ENCODE measurements at regions not wholly inside any gene's neighbourhood (a gene's known extent, or its start where the extent isn't known, plus 50 kb on each side); places are given as distances from the start of the nearest gene placed in this dataset.

GRCh38 chr4:123339507-123340380, 56.9 kb upstream of the SPRY1 start:
- DNase-seq (ENCODE audit: low spot score) = no peak
- H3K4me1 Mint-ChIP-seq (ENCODE audit: low read depth) = no peaks in the 10 kb centered on the region
- no peaks in the 10 kb centered on the region for H3K36me3 Mint-ChIP-seq (ENCODE audit: low read depth)
- peaks cover 3% of the 10 kb centered on the region for H3K27me3 Mint-ChIP-seq (ENCODE audit: low read depth)
- H3K27ac Mint-ChIP-seq = no peak overlapping the region
- no peaks in the 10 kb centered on the region for H3K9me3 Mint-ChIP-seq
- H3K4me3 Mint-ChIP-seq = no peak overlapping the region

- H3K27me3 Mint-ChIP-seq (ENCODE audit: low read depth) = peaks cover under 1% of the 10 kb centered on the region
Observed at GRCh38 chr4:123340381-123340701, 56.3 kb upstream of the SPRY1 start.

GRCh38 chr4:123342498-123342897, 54.1 kb upstream of the SPRY1 start:
- H3K9me3 Mint-ChIP-seq = no peaks in the 10 kb centered on the region
- H3K36me3 Mint-ChIP-seq (ENCODE audit: low read depth) = no peaks in the 10 kb centered on the region
- DNase-seq (ENCODE audit: low spot score) = no peak
- no peak overlapping the region for H3K27ac Mint-ChIP-seq
- H3K27me3 Mint-ChIP-seq (ENCODE audit: low read depth) = peaks cover 5% of the 10 kb centered on the region
- no peak overlapping the region for H3K4me3 Mint-ChIP-seq
- peaks cover 4% of the 10 kb centered on the region for H3K4me1 Mint-ChIP-seq (ENCODE audit: low read depth)

More at GRCh38 chr4:123340381-123340701, 56.3 kb upstream of the SPRY1 start:
- no peak overlapping the region for H3K27ac Mint-ChIP-seq
- no peaks in the 10 kb centered on the region for H3K36me3 Mint-ChIP-seq (ENCODE audit: low read depth)
- no peaks in the 10 kb centered on the region for H3K9me3 Mint-ChIP-seq
- no peak for DNase-seq (ENCODE audit: low spot score)
- no peaks in the 10 kb centered on the region for H3K4me1 Mint-ChIP-seq (ENCODE audit: low read depth)
- H3K4me3 Mint-ChIP-seq = no peak overlapping the region

- Mint-ChIP-seq H3K36me3 (ENCODE audit: low read depth) (no peaks in the 10 kb centered on the region), H3K9me3 (no peaks in the 10 kb centered on the region), H3K27ac (no peak overlapping the region), H3K4me1 (ENCODE audit: low read depth) (peaks cover 4% of the 10 kb centered on the region), H3K4me3 (no peak overlapping the region), H3K27me3 (ENCODE audit: low read depth) (peaks cover 5% of the 10 kb centered on the region)
- DNase-seq (ENCODE audit: low spot score) = no peak
Observed at GRCh38 chr4:123343400-123344041, 53.1 kb upstream of the SPRY1 start.

GRCh38 chr4:123345137-123345934, 51.3 kb upstream of the SPRY1 start:
- H3K4me3 Mint-ChIP-seq = no peak overlapping the region

GRCh38 chr4:123345935-123346300, 50.7 kb upstream of the SPRY1 start:
- Mint-ChIP-seq H3K9me3 (no peaks in the 10 kb centered on the region), H3K4me3 (no peak overlapping the region), H3K27ac (no peak overlapping the region)

More at GRCh38 chr4:123345137-123345934, 51.3 kb upstream of the SPRY1 start:
- Mint-ChIP-seq H3K27ac (no peak overlapping the region), H3K36me3 (ENCODE audit: low read depth) (no peaks in the 10 kb centered on the region), H3K9me3 (no peaks in the 10 kb centered on the region), H3K4me1 (ENCODE audit: low read depth) (peaks cover 4% of the 10 kb centered on the region), H3K27me3 (ENCODE audit: low read depth) (peaks cover 9% of the 10 kb centered on the region)
- DNase-seq (ENCODE audit: low spot score) = no peak

GRCh38 chr4:123346330-123346940, 50.2 kb upstream of the SPRY1 start:
- peaks cover 13% of the 10 kb centered on the region for H3K27me3 Mint-ChIP-seq (ENCODE audit: low read depth)
- H3K9me3 Mint-ChIP-seq = no peaks in the 10 kb centered on the region
- no peak for DNase-seq (ENCODE audit: low spot score)
- no peaks in the 10 kb centered on the region for H3K36me3 Mint-ChIP-seq (ENCODE audit: low read depth)
- no peak overlapping the region for H3K27ac Mint-ChIP-seq
- peaks cover 4% of the 10 kb centered on the region for H3K4me1 Mint-ChIP-seq (ENCODE audit: low read depth)
- no peak overlapping the region for H3K4me3 Mint-ChIP-seq

More at GRCh38 chr4:123345935-123346300, 50.7 kb upstream of the SPRY1 start:
- no peak for DNase-seq (ENCODE audit: low spot score)
- H3K4me1 Mint-ChIP-seq (ENCODE audit: low read depth) = peaks cover 4% of the 10 kb centered on the region
- H3K36me3 Mint-ChIP-seq (ENCODE audit: low read depth) = no peaks in the 10 kb centered on the region
- H3K27me3 Mint-ChIP-seq (ENCODE audit: low read depth) = peaks cover 12% of the 10 kb centered on the region
